ENCODE measurements at regions not wholly inside any gene's neighbourhood (a gene's known extent, or its start where the extent isn't known, plus 50 kb on each side); places are given as distances from the start of the nearest gene placed in this dataset.

DNA sequence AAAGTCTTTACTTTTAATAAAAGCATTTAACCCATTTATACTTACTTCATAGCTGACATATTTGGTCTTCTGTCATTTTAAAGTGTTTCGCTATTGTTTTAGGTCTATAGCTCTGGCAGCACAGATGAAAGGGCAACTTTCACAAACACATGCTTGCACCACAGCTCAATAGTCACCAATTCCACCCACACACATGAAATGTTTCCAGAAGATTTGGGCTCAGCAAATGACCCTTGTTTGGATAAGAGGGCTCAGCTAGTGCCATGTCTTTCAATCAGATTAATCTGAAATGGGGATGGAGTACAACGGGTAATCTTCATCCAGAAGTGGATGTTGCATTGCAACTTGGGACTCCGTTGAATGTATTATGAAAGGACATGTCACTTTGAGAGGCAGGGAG, 176.0 kb downstream of the FGF18 start:
- H3K4me1 ChIP-seq (ENCODE audit: control insufficient read depth in 2 of 2, insufficient read depth in 2 of 2, low read length in 2 of 2) = no peaks in the 10 kb centered on the region
- DNase-seq (no peak), ATAC-seq (no peak)
- Mint-ChIP-seq H3K4me1 (peaks cover 0 to 1% (median 0%) of the 10 kb centered on the region in 7 donors), H3K36me3 (peaks cover 0 to 4% (median 0%) of the 10 kb centered on the region in 5 donors), H3K27ac (no peak overlapping the region), H3K9me3 (peaks cover 0 to 12% (median 0%) of the 10 kb centered on the region in 11 donors), H3K27me3 (peaks cover 0 to 28% (median 17%) of the 10 kb centered on the region in 5 donors), H3K4me3 (no peak overlapping the region)
- H3K27ac ChIP-seq (ENCODE audit: low read depth, low read length) = no peak overlapping the region
- H3K27me3 ChIP-seq (ENCODE audit: control insufficient read depth in 2 of 2, insufficient read depth in 2 of 2, low read length in 2 of 2) = no peaks in the 10 kb centered on the region
- H3K36me3 ChIP-seq (ENCODE audit: control insufficient read depth in 2 of 3, insufficient read depth in 3 of 3, low read length in 3 of 3) = no peaks in the 10 kb centered on the region
- H3K4me3 ChIP-seq (ENCODE audit: low read length) = no peak overlapping the region
- POLR2A ChIA-PET = no interaction called here
- CTCF ChIA-PET = no interaction called here
- peaks cover 0 to 5% (median 0%) of the 10 kb centered on the region in 3 experiments for H3K9me3 ChIP-seq (ENCODE audit: control insufficient read depth in 2 of 3, low read length in 3 of 3)
- intact Hi-C loops (cut with micrococcal nuclease) = no loop called here

DNA sequence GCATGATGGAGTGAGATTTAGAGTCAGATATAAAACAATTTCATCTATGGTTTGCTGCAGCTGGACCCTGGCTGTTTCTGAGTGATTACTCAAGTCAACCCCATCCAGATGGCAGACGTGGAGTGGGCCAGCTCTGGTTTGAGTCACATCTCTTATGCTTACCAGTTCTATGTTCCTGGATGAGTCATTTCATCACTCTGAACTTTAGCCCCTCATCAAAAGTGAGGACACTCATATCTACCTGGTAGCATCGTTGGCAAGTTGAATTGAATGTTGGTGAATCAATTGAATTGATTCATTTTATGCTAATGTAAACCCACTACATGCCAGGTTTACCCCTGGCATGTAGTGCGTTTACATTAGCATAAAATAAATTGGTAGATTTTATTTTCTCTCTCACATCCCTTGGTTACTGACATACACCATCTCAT, 176.4 kb downstream of the FGF18 start:
- intact Hi-C loops (cut with micrococcal nuclease) = no loop called here
- ChIA-PET CTCF (no interaction called here), POLR2A (no interaction called here)
- H3K27me3 Mint-ChIP-seq = peaks cover 3 to 28% (median 20%) of the 10 kb centered on the region in 5 donors
- peaks cover 0 to 4% (median 0%) of the 10 kb centered on the region in 5 donors for H3K36me3 Mint-ChIP-seq
- H3K4me1 ChIP-seq (ENCODE audit: control insufficient read depth in 2 of 2, insufficient read depth in 2 of 2, low read length in 2 of 2) = no peaks in the 10 kb centered on the region
- H3K27ac Mint-ChIP-seq = no peak overlapping the region
- no peak overlapping the region for H3K4me3 Mint-ChIP-seq
- H3K9me3 ChIP-seq (ENCODE audit: control insufficient read depth in 2 of 3, low read length in 3 of 3) = peaks cover 0 to 5% (median 0%) of the 10 kb centered on the region in 3 experiments
- ATAC-seq = no peak
- no peak overlapping the region for H3K4me3 ChIP-seq (ENCODE audit: low read length)
- H3K36me3 ChIP-seq (ENCODE audit: control insufficient read depth in 2 of 3, insufficient read depth in 3 of 3, low read length in 3 of 3) = no peaks in the 10 kb centered on the region
- DNase-seq = no peak
- no peak overlapping the region for H3K27ac ChIP-seq (ENCODE audit: low read depth, low read length)
- H3K4me1 Mint-ChIP-seq = peaks cover 0 to 6% (median 0%) of the 10 kb centered on the region in 7 donors
- no peaks in the 10 kb centered on the region for H3K27me3 ChIP-seq (ENCODE audit: control insufficient read depth in 2 of 2, insufficient read depth in 2 of 2, low read length in 2 of 2)
- peaks cover 0 to 12% (median 0%) of the 10 kb centered on the region in 11 donors for H3K9me3 Mint-ChIP-seq

DNA sequence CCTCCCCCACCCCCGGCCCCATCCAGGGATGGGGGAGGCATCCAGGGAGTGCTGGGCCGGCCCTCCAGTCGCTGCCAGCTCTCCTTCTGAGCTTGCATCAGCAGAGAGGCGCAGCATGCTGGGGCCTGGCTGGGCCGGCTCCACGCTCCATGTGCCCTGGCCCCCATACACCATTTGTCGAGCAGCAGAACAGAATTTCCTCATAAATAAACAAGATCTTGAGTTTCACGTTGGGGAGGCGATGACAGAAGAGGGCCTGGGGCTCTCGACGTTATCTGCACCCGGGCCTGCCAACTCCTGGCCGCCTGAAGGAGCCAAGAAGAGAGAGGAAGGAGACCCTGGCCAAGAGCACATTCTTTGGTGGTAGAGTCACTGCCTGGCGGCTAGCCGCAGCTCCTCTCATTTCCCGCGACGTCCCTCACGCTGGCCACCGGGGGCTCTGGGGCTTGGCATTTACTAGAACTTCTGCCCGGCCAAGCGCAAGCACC, 177.0 kb downstream of the FGF18 start:
- CTCF ChIA-PET = no interaction called here
- no peak overlapping the region for H3K4me3 ChIP-seq (ENCODE audit: low read length)
- H3K9me3 ChIP-seq (ENCODE audit: control insufficient read depth in 2 of 3, low read length in 3 of 3) = peaks cover 0 to 5% (median 0%) of the 10 kb centered on the region in 3 experiments
- H3K27ac ChIP-seq (ENCODE audit: low read depth, low read length) = no peak overlapping the region
- H3K27ac Mint-ChIP-seq = no peak overlapping the region
- POLR2A ChIA-PET = no interaction called here
- DNase-seq = no peak
- peaks cover 5 to 29% (median 16%) of the 10 kb centered on the region in 5 donors for H3K27me3 Mint-ChIP-seq
- H3K36me3 Mint-ChIP-seq = peaks cover 0 to 4% (median 0%) of the 10 kb centered on the region in 5 donors
- H3K4me1 Mint-ChIP-seq = peaks cover 0 to 9% (median 0%) of the 10 kb centered on the region in 7 donors
- intact Hi-C loops (cut with micrococcal nuclease) = no loop called here
- H3K27me3 ChIP-seq (ENCODE audit: control insufficient read depth in 2 of 2, insufficient read depth in 2 of 2, low read length in 2 of 2) = no peaks in the 10 kb centered on the region
- no peak for ATAC-seq
- H3K9me3 Mint-ChIP-seq = peaks cover 0 to 12% (median 0%) of the 10 kb centered on the region in 11 donors
- H3K4me3 Mint-ChIP-seq = no peak overlapping the region
- no peaks in the 10 kb centered on the region for H3K36me3 ChIP-seq (ENCODE audit: control insufficient read depth in 2 of 3, insufficient read depth in 3 of 3, low read length in 3 of 3)
- H3K4me1 ChIP-seq (ENCODE audit: control insufficient read depth in 2 of 2, insufficient read depth in 2 of 2, low read length in 2 of 2) = no peaks in the 10 kb centered on the region

DNA sequence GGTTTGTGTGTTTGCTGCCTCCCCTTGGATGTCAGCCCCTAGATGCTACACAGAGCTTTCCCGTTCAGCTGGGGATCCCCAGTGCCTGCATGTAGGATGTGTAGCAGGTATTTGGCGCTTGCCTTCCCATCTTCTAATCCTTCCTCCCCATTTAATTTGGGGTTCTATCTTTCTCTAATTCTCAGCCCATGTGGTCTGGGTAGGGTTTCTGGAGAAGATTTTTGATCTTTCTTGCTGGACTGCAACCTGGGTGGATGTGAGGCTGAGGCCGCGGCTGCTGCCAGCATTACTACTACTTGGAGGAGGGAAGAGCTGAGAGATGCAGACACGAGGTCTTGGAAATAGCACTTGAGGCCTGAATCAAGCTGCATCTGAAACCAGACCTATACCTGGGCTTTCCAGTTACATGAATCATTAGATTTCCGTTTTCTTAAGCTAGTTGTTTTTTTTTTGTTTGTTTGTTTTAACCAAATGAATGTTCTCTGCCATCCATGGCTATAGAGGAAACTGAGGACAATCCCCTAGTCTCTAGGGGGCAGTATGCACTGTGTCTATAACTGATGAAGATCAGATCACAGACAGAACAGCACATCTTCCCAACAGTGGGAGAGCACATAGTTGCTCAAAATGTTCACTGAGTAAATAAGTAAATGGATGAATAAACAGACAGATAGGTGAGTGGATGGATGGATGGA, 178.6 kb downstream of the FGF18 start:
- no peak overlapping the region for H3K27ac Mint-ChIP-seq
- H3K36me3 Mint-ChIP-seq = peaks cover 0 to 4% (median 0%) of the 10 kb centered on the region in 5 donors
- Histone ChIP-seq H3K27me3 (ENCODE audit: control insufficient read depth in 2 of 2, insufficient read depth in 2 of 2, low read length in 2 of 2) (no peaks in the 10 kb centered on the region), H3K4me3 (ENCODE audit: low read length) (no peak overlapping the region), H3K36me3 (ENCODE audit: control insufficient read depth in 2 of 3, insufficient read depth in 3 of 3, low read length in 3 of 3) (no peaks in the 10 kb centered on the region), H3K27ac (ENCODE audit: low read depth, low read length) (no peak overlapping the region), H3K9me3 (ENCODE audit: control insufficient read depth in 2 of 3, low read length in 3 of 3) (peaks cover 0 to 5% (median 0%) of the 10 kb centered on the region in 3 experiments), H3K4me1 (ENCODE audit: control insufficient read depth in 2 of 2, insufficient read depth in 2 of 2, low read length in 2 of 2) (no peaks in the 10 kb centered on the region)
- H3K4me3 Mint-ChIP-seq = no peak overlapping the region
- ChIA-PET POLR2A (interaction anchor here (0.6 kb wide), 1 partner anchor 9 kb away, joined by 3 read pairs; no protein-coding TSS in a partner anchor), CTCF (no interaction called here)
- peaks cover 0 to 10% (median 0%) of the 10 kb centered on the region in 7 donors for H3K4me1 Mint-ChIP-seq
- ATAC-seq (no peak), DNase-seq (no peak)
- peaks cover 0 to 12% (median 0%) of the 10 kb centered on the region in 11 donors for H3K9me3 Mint-ChIP-seq
- intact Hi-C loops (cut with micrococcal nuclease) = no loop called here
- peaks cover 5 to 33% (median 18%) of the 10 kb centered on the region in 5 donors for H3K27me3 Mint-ChIP-seq

- Mint-ChIP-seq H3K4me3 (no peak overlapping the region), H3K27ac (no peak overlapping the region), H3K36me3 (peaks cover 0 to 4% (median 0%) of the 10 kb centered on the region in 5 donors), H3K4me1 (peaks cover 0 to 10% (median 0%) of the 10 kb centered on the region in 7 donors), H3K9me3 (peaks cover 0 to 12% (median 0%) of the 10 kb centered on the region in 11 donors), H3K27me3 (peaks cover 5 to 29% (median 18%) of the 10 kb centered on the region in 5 donors)
- DNase-seq (no peak), ATAC-seq (no peak)
- intact Hi-C loops (cut with micrococcal nuclease) = no loop called here
- ChIA-PET POLR2A (no interaction called here), CTCF (no interaction called here)
- Histone ChIP-seq H3K36me3 (ENCODE audit: control insufficient read depth in 2 of 3, insufficient read depth in 3 of 3, low read length in 3 of 3) (no peaks in the 10 kb centered on the region), H3K27ac (ENCODE audit: low read depth, low read length) (no peak overlapping the region), H3K9me3 (ENCODE audit: control insufficient read depth in 2 of 3, low read length in 3 of 3) (peaks cover 0 to 5% (median 0%) of the 10 kb centered on the region in 3 experiments), H3K4me3 (ENCODE audit: low read length) (no peak overlapping the region), H3K4me1 (ENCODE audit: control insufficient read depth in 2 of 2, insufficient read depth in 2 of 2, low read length in 2 of 2) (no peaks in the 10 kb centered on the region), H3K27me3 (ENCODE audit: control insufficient read depth in 2 of 2, insufficient read depth in 2 of 2, low read length in 2 of 2) (no peaks in the 10 kb centered on the region)
These were observed 179.2 kb downstream of the FGF18 start for GRCh38 chr5:171598641-171599152.

DNA sequence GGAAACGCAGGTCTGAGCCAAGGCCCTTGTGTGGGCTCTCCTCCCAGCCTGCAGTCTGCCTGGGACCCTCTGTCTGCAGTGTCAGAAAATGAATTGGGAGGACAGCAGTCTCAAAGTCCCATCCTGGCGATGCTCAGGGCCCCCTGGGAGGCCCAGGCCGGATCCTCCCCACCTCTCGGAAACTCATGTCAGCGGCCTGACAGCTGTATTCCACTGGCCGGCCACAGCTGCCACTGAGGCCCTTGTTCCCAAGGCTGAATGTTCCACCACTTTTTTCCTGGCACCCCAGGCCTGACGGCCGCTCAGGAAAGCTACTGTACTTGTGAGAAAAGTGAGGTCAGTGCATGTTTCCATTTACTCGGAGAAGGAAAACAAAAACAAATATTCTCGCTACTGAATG, 180.0 kb downstream of the FGF18 start:
- Mint-ChIP-seq H3K36me3 (peaks cover 0 to 4% (median 0%) of the 10 kb centered on the region in 5 donors), H3K4me1 (peaks cover 0 to 10% (median 0%) of the 10 kb centered on the region in 7 donors), H3K27ac (no peak overlapping the region), H3K9me3 (peaks cover 0 to 12% (median 3%) of the 10 kb centered on the region in 11 donors), H3K27me3 (peaks cover 7 to 29% (median 18%) of the 10 kb centered on the region in 5 donors), H3K4me3 (no peak overlapping the region)
- ATAC-seq (no peak), DNase-seq (no peak)
- no peak overlapping the region for H3K4me3 ChIP-seq (ENCODE audit: low read length)
- H3K4me1 ChIP-seq (ENCODE audit: control insufficient read depth in 2 of 2, insufficient read depth in 2 of 2, low read length in 2 of 2) = no peaks in the 10 kb centered on the region
- H3K36me3 ChIP-seq (ENCODE audit: control insufficient read depth in 2 of 3, insufficient read depth in 3 of 3, low read length in 3 of 3) = no peaks in the 10 kb centered on the region
- ChIA-PET CTCF (no interaction called here), POLR2A (no interaction called here)
- no peak overlapping the region for H3K27ac ChIP-seq (ENCODE audit: low read depth, low read length)
- H3K9me3 ChIP-seq (ENCODE audit: control insufficient read depth in 2 of 3, low read length in 3 of 3) = peaks cover 0 to 5% (median 0%) of the 10 kb centered on the region in 3 experiments
- no peaks in the 10 kb centered on the region for H3K27me3 ChIP-seq (ENCODE audit: control insufficient read depth in 2 of 2, insufficient read depth in 2 of 2, low read length in 2 of 2)
- intact Hi-C loops (cut with micrococcal nuclease) = no loop called here
